Subcutaneous abdominal adipose tissue (tissue), 5 donors: ENCODE measurements at regions not wholly inside any gene's neighbourhood (a gene's known extent, or its start where the extent isn't known, plus 50 kb on each side); places are given as distances from the start of the nearest gene placed in this dataset.

Experiments used
- H3K27ac ChIP-seq: one replicate; pipeline ENCODE4 v1.7.0; 2013; ENCODE audit warnings: low read depth, mild to moderate bottlenecking, inconsistent platforms, low read length, moderate library complexity
- H3K27me3 ChIP-seq, 5 donors: one replicate each; pipeline ENCODE4 v1.7.0; 2013; ENCODE audit warnings: low read length in 5 of 5, inconsistent platforms in 1 of 5; ENCODE audit not compliant: control insufficient read depth in 5 of 5, insufficient read depth in 4 of 5
- H3K36me3 ChIP-seq, 5 donors: one replicate each; pipeline ENCODE4 v1.7.0; 2013; ENCODE audit warnings: low read length in 5 of 5; ENCODE audit not compliant: control insufficient read depth in 5 of 5, insufficient read depth in 5 of 5
- H3K4me1 ChIP-seq, 5 donors: one replicate each; pipeline ENCODE4 v1.7.0; 2013; ENCODE audit warnings: low read length in 5 of 5, mild to moderate bottlenecking in 3 of 5, moderate library complexity in 1 of 5; ENCODE audit not compliant: control insufficient read depth in 5 of 5, insufficient read depth in 5 of 5
- H3K4me3 ChIP-seq, 5 donors: one replicate each; pipeline ENCODE4 v1.7.0; 2013; ENCODE audit warnings: low read length in 5 of 5, low read depth in 1 of 5
- H3K9ac ChIP-seq, 5 donors: one replicate each; pipeline ENCODE4 v1.7.0; 2013; ENCODE audit warnings: low read length in 5 of 5, mild to moderate bottlenecking in 4 of 5, moderate library complexity in 3 of 5
- H3K9me3 ChIP-seq, 5 donors: one replicate each; pipeline ENCODE4 v1.7.0; 2013; ENCODE audit warnings: low read length in 5 of 5; ENCODE audit not compliant: control insufficient read depth in 5 of 5
- donor health status: healthy.
- donor health status: healthy.
- donor health status: healthy.
- donor health status: healthy.
- donor health status: healthy.

DNA sequence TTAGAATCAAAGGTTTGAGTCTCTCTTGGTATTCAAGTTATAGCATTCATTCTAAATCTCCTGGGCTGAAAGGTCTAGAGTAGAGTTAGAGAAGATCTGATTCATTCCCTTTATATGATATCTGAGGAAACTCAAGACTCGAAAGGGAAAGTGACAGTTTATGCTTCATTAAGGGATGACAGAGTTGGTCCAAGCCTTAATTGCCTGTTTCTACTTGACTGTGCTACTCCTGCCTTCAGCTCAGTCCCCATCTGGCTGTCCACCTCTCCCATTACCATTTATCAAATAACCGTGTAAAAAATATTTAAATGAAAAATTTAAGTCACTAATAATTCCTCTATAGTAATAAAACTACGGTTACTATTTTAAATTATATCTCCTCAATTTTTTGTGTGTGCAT, 537.1 kb upstream of the MEX3C start:
- H3K9me3 ChIP-seq = no peaks in the 10 kb centered on the region
- peaks cover 0 to 3% (median 0%) of the 10 kb centered on the region in 5 donors for H3K27me3 ChIP-seq
- no peak overlapping the region for H3K9ac ChIP-seq
- no peak overlapping the region for H3K27ac ChIP-seq
- H3K36me3 ChIP-seq = no peaks in the 10 kb centered on the region
- H3K4me3 ChIP-seq = no peak overlapping the region
- H3K4me1 ChIP-seq = no peaks in the 10 kb centered on the region

GRCh38 chr18:51739044-51739666, 541.7 kb upstream of the MEX3C start:
- Histone ChIP-seq H3K27ac (no peak overlapping the region), H3K4me1 (no peaks in the 10 kb centered on the region), H3K9ac (no peak overlapping the region), H3K36me3 (no peaks in the 10 kb centered on the region), H3K9me3 (peaks cover 0 to 6% (median 0%) of the 10 kb centered on the region in 5 donors), H3K4me3 (no peak overlapping the region), H3K27me3 (no peaks in the 10 kb centered on the region)

DNA sequence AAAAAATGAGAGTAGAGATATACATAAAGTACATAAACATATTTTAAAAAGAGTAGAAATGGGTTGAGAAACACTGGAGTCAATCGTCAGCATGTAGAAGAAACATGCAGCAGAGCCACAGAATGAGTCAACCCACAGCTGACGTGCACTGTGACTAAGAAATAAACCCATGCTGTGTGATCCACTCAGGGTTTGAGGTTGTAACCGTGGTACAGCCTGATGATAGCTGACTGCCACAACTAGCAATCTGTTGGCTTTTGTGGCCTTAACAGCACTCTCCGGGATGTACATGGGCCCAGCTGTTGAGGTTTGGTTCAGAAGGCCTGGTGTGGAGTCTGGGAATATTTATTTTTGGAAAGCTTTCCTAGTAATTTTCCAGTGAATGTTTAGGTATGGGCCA, 554.4 kb upstream of the MEX3C start:
- Histone ChIP-seq H3K9ac (no peak overlapping the region), H3K9me3 (no peaks in the 10 kb centered on the region), H3K4me1 (no peaks in the 10 kb centered on the region), H3K4me3 (no peak overlapping the region), H3K27me3 (no peaks in the 10 kb centered on the region), H3K36me3 (no peaks in the 10 kb centered on the region), H3K27ac (no peak overlapping the region)

DNA sequence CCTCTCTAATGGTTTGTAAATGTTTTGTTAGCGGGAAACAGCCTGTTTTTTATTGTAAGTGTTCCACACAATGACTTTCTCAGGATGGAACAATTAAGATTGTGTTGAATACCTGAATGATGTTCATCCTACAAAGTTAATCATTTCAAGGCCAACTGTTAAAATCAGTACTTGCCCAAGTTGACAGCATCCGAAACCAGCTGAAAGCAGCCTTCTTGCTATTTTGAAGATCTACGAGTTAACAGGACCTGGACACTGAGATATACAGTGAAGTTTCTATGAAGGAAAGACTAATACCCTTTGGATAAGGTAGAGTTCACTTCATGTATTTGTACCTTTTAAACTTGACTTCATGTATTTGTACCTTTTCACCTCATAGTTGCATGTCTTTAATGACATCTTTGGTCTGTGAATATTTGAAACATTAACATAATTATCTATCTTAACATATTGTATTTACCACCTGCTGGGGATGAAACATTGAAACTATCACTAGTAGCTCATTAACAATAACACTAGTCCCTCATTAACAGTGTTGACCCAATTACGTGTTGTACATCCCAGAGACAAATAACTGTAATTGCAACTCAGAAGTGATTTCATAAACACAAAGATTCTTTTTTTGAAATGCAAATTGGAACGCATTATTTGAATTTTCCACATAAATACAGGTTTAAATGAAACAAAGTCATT, 556.0 kb upstream of the MEX3C start:
- Histone ChIP-seq H3K27ac (no peak overlapping the region), H3K9ac (no peak overlapping the region), H3K27me3 (no peaks in the 10 kb centered on the region), H3K4me3 (no peak overlapping the region), H3K36me3 (no peaks in the 10 kb centered on the region), H3K4me1 (no peaks in the 10 kb centered on the region), H3K9me3 (no peaks in the 10 kb centered on the region)

- H3K36me3 ChIP-seq = no peaks in the 10 kb centered on the region
- no peak overlapping the region for H3K9ac ChIP-seq
- H3K27me3 ChIP-seq = no peaks in the 10 kb centered on the region
- H3K4me3 ChIP-seq = no peak overlapping the region
- no peaks in the 10 kb centered on the region for H3K9me3 ChIP-seq
- H3K4me1 ChIP-seq = no peaks in the 10 kb centered on the region
- no peak overlapping the region for H3K27ac ChIP-seq
Observed at GRCh38 chr18:51754566-51754965, 557.1 kb upstream of the MEX3C start.

GRCh38 chr18:51757255-51757924, 559.9 kb upstream of the MEX3C start:
- no peak overlapping the region for H3K27ac ChIP-seq
- no peak overlapping the region for H3K4me3 ChIP-seq
- H3K9me3 ChIP-seq = no peaks in the 10 kb centered on the region
- H3K4me1 ChIP-seq = no peaks in the 10 kb centered on the region
- no peak overlapping the region for H3K9ac ChIP-seq
- H3K27me3 ChIP-seq = no peaks in the 10 kb centered on the region
- no peaks in the 10 kb centered on the region for H3K36me3 ChIP-seq

- Histone ChIP-seq H3K4me3 (no peak overlapping the region), H3K9me3 (no peaks in the 10 kb centered on the region), H3K4me1 (no peaks in the 10 kb centered on the region), H3K27me3 (no peaks in the 10 kb centered on the region), H3K27ac (no peak overlapping the region), H3K9ac (no peak overlapping the region), H3K36me3 (no peaks in the 10 kb centered on the region)
Observed at GRCh38 chr18:51762373-51762772, 564.9 kb upstream of the MEX3C start.

DNA sequence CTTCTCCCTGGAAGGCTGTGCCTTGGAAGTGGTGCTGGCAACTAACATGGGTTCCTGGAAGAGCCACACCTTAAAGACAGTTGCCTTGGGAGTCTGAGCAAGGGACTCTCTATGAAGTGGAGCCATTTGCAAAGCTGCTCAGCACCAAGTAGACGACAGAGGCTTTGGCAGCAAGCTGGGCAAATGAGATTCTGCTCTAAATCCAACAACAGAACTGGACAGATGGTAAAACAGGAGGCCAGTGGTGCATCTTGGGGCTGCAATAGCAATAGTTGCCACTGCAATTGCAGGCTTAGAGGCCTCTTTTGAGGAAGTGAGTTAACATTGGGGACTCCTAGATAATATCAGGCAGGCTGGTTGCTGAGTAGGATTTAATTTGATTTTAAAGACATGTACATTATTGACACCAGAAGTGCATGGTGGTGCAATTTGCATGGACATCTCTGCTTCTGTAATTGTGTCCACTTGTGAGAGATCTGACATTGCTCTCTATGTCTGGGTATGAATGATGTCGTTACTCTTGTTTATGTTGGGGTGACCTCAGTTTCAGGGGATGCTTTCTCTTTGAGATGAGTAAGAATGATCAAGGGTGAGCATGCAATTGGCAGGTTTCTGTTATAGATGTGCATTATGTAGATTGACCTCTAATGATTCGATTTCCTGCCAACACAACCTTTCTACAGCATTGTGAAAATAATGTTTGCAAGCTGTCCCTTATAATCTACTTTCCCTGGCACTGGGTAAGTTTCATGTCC, 568.3 kb upstream of the MEX3C start:
- Histone ChIP-seq H3K4me3 (no peak overlapping the region), H3K9me3 (no peaks in the 10 kb centered on the region), H3K36me3 (no peaks in the 10 kb centered on the region), H3K9ac (no peak overlapping the region), H3K27me3 (no peaks in the 10 kb centered on the region), H3K4me1 (no peaks in the 10 kb centered on the region), H3K27ac (no peak overlapping the region)

DNA sequence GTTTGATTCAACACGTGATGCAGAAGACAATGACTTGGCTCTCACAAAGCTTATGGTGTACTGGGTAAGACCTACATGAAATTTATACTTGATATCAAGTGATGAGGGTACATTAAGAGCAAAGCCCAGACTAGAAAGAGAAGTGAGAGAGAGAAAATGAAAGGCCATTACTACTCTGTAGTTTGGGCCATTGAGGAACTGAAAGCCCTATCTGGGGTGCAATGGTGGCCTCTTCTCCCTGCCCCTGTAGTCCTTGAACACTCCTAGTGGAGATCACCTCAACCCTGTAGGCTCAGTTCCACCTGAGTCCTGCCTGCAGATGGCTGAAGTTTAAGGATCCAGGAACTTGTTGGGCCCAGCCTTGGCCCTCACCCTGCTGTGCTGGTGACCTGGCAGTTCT, 569.8 kb upstream of the MEX3C start:
- no peaks in the 10 kb centered on the region for H3K9me3 ChIP-seq
- no peaks in the 10 kb centered on the region for H3K4me1 ChIP-seq
- H3K9ac ChIP-seq = no peak overlapping the region
- no peak overlapping the region for H3K4me3 ChIP-seq
- H3K27ac ChIP-seq = no peak overlapping the region
- H3K36me3 ChIP-seq = no peaks in the 10 kb centered on the region
- no peaks in the 10 kb centered on the region for H3K27me3 ChIP-seq

- Histone ChIP-seq H3K27ac (no peak overlapping the region), H3K4me3 (no peak overlapping the region), H3K9me3 (no peaks in the 10 kb centered on the region), H3K36me3 (no peaks in the 10 kb centered on the region), H3K4me1 (no peaks in the 10 kb centered on the region), H3K9ac (no peak overlapping the region), H3K27me3 (no peaks in the 10 kb centered on the region)
Observed at GRCh38 chr18:51778115-51778514, 561.9 kb upstream of the DCC start.
